Caco-2 (cell line): ENCODE measurements at regions not wholly inside any gene's neighbourhood (a gene's known extent, or its start where the extent isn't known, plus 50 kb on each side); places are given as distances from the start of the nearest gene placed in this dataset.

Source experiments
- BruUV-seq: library from RNA; stranded (reverse); fragments of 400-500 nt; replicated peaks from 2 replicates; lab custom pipeline; 2021; lab: Mats Ljungman, UMichigan
- CTCF ChIA-PET: fragments of 300-600 bp; sonication (Branson Sonifier 250); formaldehyde crosslinking; loops from one replicate; lab custom pipeline; 2022; ENCODE audit warnings: antibody characterized with exemption; lab: Charles Lee
- POLR2A ChIA-PET: fragments of 300-600 bp; sonication (Branson Sonifier 250); formaldehyde crosslinking; loops from one replicate; lab custom pipeline; 2022; ENCODE audit warnings: antibody characterized with exemption; lab: Charles Lee
- DNase-seq, 2 experiments: peaks; one replicate each; pipeline versions ENCODE4 v3.0.0 to v3.0.0-alpha.2; 2020 to 2022
- H3K27me3 ChIP-seq: replicated peaks from 2 replicates; pipeline ENCODE4 v1.6.0; 2011; ENCODE audit warnings: low read length; ENCODE audit not compliant: control insufficient read depth, insufficient read depth
- H3K36me3 ChIP-seq: 2 replicates; pipeline ENCODE4 v1.5.1; 2011; ENCODE audit warnings: low read length; ENCODE audit not compliant: control insufficient read depth, insufficient read depth
- H3K4me1 ChIP-seq: fragments of 250-450 bp; sonication (Bioruptor Pico); 2 replicates; pipeline ENCODE4 v1.5.1; 2020; ENCODE audit warnings: mild to moderate bottlenecking
- H3K4me3 ChIP-seq: 2 replicates; pipeline ENCODE4 v1.5.1; 2011; ENCODE audit warnings: low read depth, mild to moderate bottlenecking, control low read depth, low read length
- H3K9me3 ChIP-seq: fragments of 250-450 bp; sonication (Bioruptor Pico); 2 replicates; pipeline ENCODE4 v1.5.1; 2020; ENCODE audit warnings: mild to moderate bottlenecking, moderate library complexity
- H3K27ac Mint-ChIP-seq: one replicate; pipeline ENCODE4 v1.8.0; 2022; ENCODE audit warnings: mixed read lengths; ENCODE audit not compliant: unreplicated experiment
- H3K27me3 Mint-ChIP-seq: one replicate; pipeline ENCODE4 v1.8.0; 2022; ENCODE audit warnings: mixed read lengths; ENCODE audit not compliant: insufficient read depth, unreplicated experiment
- H3K36me3 Mint-ChIP-seq: one replicate; pipeline ENCODE4 v1.8.0; 2022; ENCODE audit warnings: mild to moderate bottlenecking, mixed read lengths; ENCODE audit not compliant: insufficient read depth, unreplicated experiment
- H3K4me1 Mint-ChIP-seq: one replicate; pipeline ENCODE4 v1.8.0; 2022; ENCODE audit warnings: low read depth, mixed read lengths; ENCODE audit not compliant: unreplicated experiment
- H3K4me3 Mint-ChIP-seq: one replicate; pipeline ENCODE4 v1.8.0; 2022; ENCODE audit warnings: mild to moderate bottlenecking, moderate library complexity, mixed read lengths; ENCODE audit not compliant: unreplicated experiment
- H3K9me3 Mint-ChIP-seq: one replicate; pipeline ENCODE4 v1.8.0; 2022; ENCODE audit warnings: mixed read lengths; ENCODE audit not compliant: unreplicated experiment
- intact Hi-C: fragments of 100-400 bp; cut with micrococcal nuclease; formaldehyde crosslinking; loops from one replicate; pipeline ENCODE4 v1.10.0; 2022; ENCODE audit not compliant: unreplicated experiment
- TF ChIP-seq, protein P1 (sequence below), 2 experiments: fragments of 200-600 bp in 1 of 2; IDR thresholded peaks; 1 replicate in 1 of 2; 2 replicates in 1 of 2; pipeline versions ENCODE4 v1.5.1 to v1.8.0; 2011 to 2022; ENCODE audit warnings: antibody characterized with exemption in 1 of 2, control low read depth in 1 of 2, inconsistent platforms in 1 of 2, low read depth in 1 of 2, low read length in 1 of 2, mild to moderate bottlenecking in 1 of 2, moderate library complexity in 1 of 2; ENCODE audit not compliant: insufficient read depth in 1 of 2, severe bottlenecking in 1 of 2, unreplicated experiment in 1 of 2

DNA sequence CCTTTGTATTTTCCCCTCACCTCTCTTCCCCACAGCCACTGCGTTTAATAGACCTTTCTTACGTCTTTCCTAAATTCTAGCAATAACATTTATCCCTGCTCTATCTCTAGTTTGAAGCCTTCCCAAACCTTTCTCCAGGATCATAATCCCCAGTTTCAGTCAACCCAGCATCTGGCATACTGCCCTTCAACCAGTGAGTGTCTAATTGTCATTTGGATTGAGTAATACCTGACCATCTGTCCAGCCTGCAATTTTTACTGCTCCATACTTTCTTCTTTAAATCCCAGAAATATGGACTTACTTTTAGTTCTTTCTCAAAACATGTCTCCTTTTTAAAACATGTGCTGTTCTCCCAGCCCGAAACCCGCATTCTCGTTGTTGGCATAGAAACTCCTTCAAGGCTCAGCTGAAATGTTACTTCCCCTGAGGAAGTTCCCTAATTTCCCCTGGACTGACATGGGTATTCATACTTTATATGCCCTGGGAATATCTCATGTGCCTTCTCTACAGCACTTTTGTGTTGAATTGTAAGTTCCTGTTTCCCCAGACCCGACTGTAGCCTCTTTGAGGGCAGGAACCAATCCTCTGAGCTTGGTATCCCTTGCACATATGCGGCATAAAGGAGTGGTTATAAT, 65.1 kb upstream of the ETV6 start:
- no peak overlapping the region for H3K27ac Mint-ChIP-seq
- DNase-seq: no peak
- H3K9me3 ChIP-seq: no peaks in the 10 kb centered on the region
- no peaks in the 10 kb centered on the region for H3K27me3 ChIP-seq
- ChIA-PET CTCF (no interaction called here), POLR2A (no interaction called here)
- H3K4me1 ChIP-seq: no peaks in the 10 kb centered on the region
- BruUV-seq: no TSS peak
- no peaks in the 10 kb centered on the region for H3K4me1 Mint-ChIP-seq
- H3K27me3 Mint-ChIP-seq: peaks cover 5% of the 10 kb centered on the region
- no peak overlapping the region for H3K4me3 ChIP-seq
- no peaks in the 10 kb centered on the region for H3K9me3 Mint-ChIP-seq
- H3K36me3 Mint-ChIP-seq: no peaks in the 10 kb centered on the region
- no peak overlapping the region for H3K4me3 Mint-ChIP-seq
- intact Hi-C loops: loop anchor here (5.0 to 10.0 kb wide), 3 partner anchors 123 to 1120 kb away; no protein-coding TSS in a partner anchor
- no peaks in the 10 kb centered on the region for H3K36me3 ChIP-seq
- TF ChIP-seq, protein P1, sequence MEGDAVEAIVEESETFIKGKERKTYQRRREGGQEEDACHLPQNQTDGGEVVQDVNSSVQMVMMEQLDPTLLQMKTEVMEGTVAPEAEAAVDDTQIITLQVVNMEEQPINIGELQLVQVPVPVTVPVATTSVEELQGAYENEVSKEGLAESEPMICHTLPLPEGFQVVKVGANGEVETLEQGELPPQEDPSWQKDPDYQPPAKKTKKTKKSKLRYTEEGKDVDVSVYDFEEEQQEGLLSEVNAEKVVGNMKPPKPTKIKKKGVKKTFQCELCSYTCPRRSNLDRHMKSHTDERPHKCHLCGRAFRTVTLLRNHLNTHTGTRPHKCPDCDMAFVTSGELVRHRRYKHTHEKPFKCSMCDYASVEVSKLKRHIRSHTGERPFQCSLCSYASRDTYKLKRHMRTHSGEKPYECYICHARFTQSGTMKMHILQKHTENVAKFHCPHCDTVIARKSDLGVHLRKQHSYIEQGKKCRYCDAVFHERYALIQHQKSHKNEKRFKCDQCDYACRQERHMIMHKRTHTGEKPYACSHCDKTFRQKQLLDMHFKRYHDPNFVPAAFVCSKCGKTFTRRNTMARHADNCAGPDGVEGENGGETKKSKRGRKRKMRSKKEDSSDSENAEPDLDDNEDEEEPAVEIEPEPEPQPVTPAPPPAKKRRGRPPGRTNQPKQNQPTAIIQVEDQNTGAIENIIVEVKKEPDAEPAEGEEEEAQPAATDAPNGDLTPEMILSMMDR (IDR thresholded peaks at IDR 0.05; ENCODE audit: insufficient read depth in 1 of 2, low read depth in 1 of 2, low read length in 1 of 2, severe bottlenecking in 1 of 2, unreplicated experiment in 1 of 2): no peak

DNA sequence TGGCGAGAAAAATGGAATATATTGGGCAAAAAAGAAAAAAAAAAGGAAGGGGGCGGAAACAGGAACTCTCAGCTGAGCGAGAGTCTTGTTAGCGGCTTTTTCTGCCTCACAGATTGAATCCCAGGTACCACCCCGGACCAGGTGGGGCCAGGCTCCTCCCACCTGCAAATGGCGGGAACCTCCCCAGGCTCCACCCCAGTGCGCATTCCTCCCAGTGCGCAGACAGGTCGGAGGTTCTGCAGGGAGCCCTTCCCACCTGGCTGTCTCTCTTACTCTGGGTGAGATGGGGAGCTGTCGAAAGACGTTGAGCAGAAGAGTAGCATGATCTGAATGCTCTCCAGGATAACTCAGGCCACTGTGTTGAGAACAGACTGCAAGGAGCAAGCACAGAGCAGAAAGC, 57.0 kb upstream of the ETV6 start:
- TF ChIP-seq, protein P1 (IDR thresholded peaks at IDR 0.05; ENCODE audit: insufficient read depth in 1 of 2, low read depth in 1 of 2, low read length in 1 of 2, severe bottlenecking in 1 of 2, unreplicated experiment in 1 of 2): no peak
- Histone ChIP-seq H3K36me3 (no peaks in the 10 kb centered on the region), H3K4me1 (no peaks in the 10 kb centered on the region), H3K27me3 (no peaks in the 10 kb centered on the region), H3K9me3 (no peaks in the 10 kb centered on the region), H3K4me3 (no peak overlapping the region)
- Mint-ChIP-seq H3K9me3 (no peaks in the 10 kb centered on the region), H3K27ac (no peak overlapping the region), H3K27me3 (peaks cover 3% of the 10 kb centered on the region), H3K4me3 (no peak overlapping the region), H3K4me1 (no peaks in the 10 kb centered on the region), H3K36me3 (no peaks in the 10 kb centered on the region)
- intact Hi-C loops: no loop called here
- ChIA-PET POLR2A (no interaction called here), CTCF (no interaction called here)
- no peak for DNase-seq
- no TSS peak for BruUV-seq

DNA sequence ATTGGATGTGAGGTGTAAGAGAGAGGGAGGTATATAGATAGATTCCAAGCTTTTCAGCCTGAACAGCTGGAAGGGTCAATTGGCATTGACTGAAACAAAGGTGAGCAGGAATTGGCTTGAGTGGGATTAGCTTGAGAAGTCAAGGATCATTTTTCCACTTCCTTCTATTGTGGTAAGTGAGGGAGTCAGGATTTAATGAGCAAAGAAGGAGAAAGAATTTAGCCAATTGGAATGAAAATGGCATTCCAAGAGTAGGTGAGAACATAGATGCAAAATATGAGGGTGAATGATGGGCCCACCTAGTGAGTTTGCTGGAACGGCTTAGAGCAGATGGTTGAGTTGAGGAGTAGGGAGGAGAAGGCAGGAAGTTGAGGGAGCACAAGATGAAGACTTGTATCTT, 56.5 kb upstream of the ETV6 start:
- Mint-ChIP-seq H3K9me3 (no peaks in the 10 kb centered on the region), H3K36me3 (no peaks in the 10 kb centered on the region), H3K27me3 (peaks cover 3% of the 10 kb centered on the region), H3K4me3 (no peak overlapping the region), H3K4me1 (no peaks in the 10 kb centered on the region), H3K27ac (no peak overlapping the region)
- TF ChIP-seq, protein P1 (IDR thresholded peaks at IDR 0.05; ENCODE audit: insufficient read depth in 1 of 2, low read depth in 1 of 2, low read length in 1 of 2, severe bottlenecking in 1 of 2, unreplicated experiment in 1 of 2): no peak
- CTCF ChIA-PET: no interaction called here
- no peak for DNase-seq
- H3K9me3 ChIP-seq: no peaks in the 10 kb centered on the region
- H3K27me3 ChIP-seq: no peaks in the 10 kb centered on the region
- BruUV-seq: no TSS peak
- no peak overlapping the region for H3K4me3 ChIP-seq
- H3K4me1 ChIP-seq: no peaks in the 10 kb centered on the region
- intact Hi-C loops: no loop called here
- POLR2A ChIA-PET: no interaction called here
- no peaks in the 10 kb centered on the region for H3K36me3 ChIP-seq
